ENCODE measurements at regions not wholly inside any gene's neighbourhood (a gene's known extent, or its start where the extent isn't known, plus 50 kb on each side); places are given as distances from the start of the nearest gene placed in this dataset.

- H3K4ac ChIP-seq (ENCODE audit: low read depth, low read length) = no peak overlapping the region
- no peak overlapping the region for H3K14ac ChIP-seq (replicated peaks; ENCODE audit: low read depth, low read length)
- H2BK5ac ChIP-seq (ENCODE audit: low read depth, low read length, poor library complexity, severe bottlenecking) = no peak overlapping the region
- no peak overlapping the region for H3K9ac ChIP-seq (ENCODE audit: low read depth, low read length)
- H4K8ac ChIP-seq (ENCODE audit: low read depth in 2 of 2, low read length in 2 of 2) = no peak overlapping the region
- no peaks in the 10 kb centered on the region for H3K4me1 ChIP-seq (ENCODE audit: control insufficient read depth, insufficient read depth, low read length)
- no peak overlapping the region for H3K23ac ChIP-seq (ENCODE audit: low read depth, low read length)
- H2AFZ ChIP-seq (replicated peaks; ENCODE audit: low read length, poor library complexity) = no peak overlapping the region
- no peak overlapping the region for H3K18ac ChIP-seq (ENCODE audit: low read depth, low read length)
- TF ChIP-seq FOS (IDR thresholded peaks at IDR 0.05; ENCODE audit: low read depth, low read length) (no peak), MXI1 (IDR thresholded peaks at IDR 0.05; ENCODE audit: borderline replicate concordance, low read depth, low read length) (no peak), CTCF (conservative IDR thresholded peaks at IDR 0.05; ENCODE audit: low read depth, low read length) (0 out of 2 replicates have a peak, but pooled peaks have one; percentile 4)
- intact Hi-C loops (cut with micrococcal nuclease) (loop anchor here (5.0 kb wide), 1 partner anchor 127 kb away; no protein-coding TSS in a partner anchor), in situ Hi-C loops (cut with MboI; ENCODE audit: low sequenced_read_pairs) (no loop called here), dilution Hi-C loops (cut with HindIII; ENCODE audit: low sequenced_read_pairs, unreplicated experiment) (no loop called here)
- no CpG with 5 or more reads among the region's 3 CpGs for whole genome bisulfite sequencing, 2 experiments (ENCODE audit: extremely low coverage in 2 of 2, insufficient read length in 1 of 2)
- no peak overlapping the region for H4K91ac ChIP-seq (ENCODE audit: insufficient read depth, low read depth, low read length)
- H3K9me3 ChIP-seq (ENCODE audit: control insufficient read depth, insufficient read depth, low read length) = peaks cover 3% of the 10 kb centered on the region; the same call in 1 of the 2 replicates
- no peak overlapping the region for H2AK5ac ChIP-seq (ENCODE audit: low read depth, low read length)
- no peak overlapping the region for H3K27ac ChIP-seq (ENCODE audit: insufficient read depth, low read length)
- no peak overlapping the region for H4K5ac ChIP-seq (ENCODE audit: low read depth, low read length)
- ChIA-PET POLR2A (ENCODE audit: unreplicated experiment) (no interaction called here), CTCF (interaction anchor here (1.1 kb wide), 1 partner anchor 12 kb away, joined by 3 read pairs; no protein-coding TSS in a partner anchor)
- H2BK20ac ChIP-seq (ENCODE audit: low read depth, low read length) = no peak overlapping the region
- H2BK15ac ChIP-seq (ENCODE audit: low read depth, low read length) = no peak overlapping the region
- ATAC-seq (ENCODE audit: low read depth) (no peak), DNase-seq (peak; percentile 37)
- no peaks in the 10 kb centered on the region for H3K27me3 ChIP-seq (ENCODE audit: control insufficient read depth, insufficient read depth, low read length)
- H4K20me1 ChIP-seq (ENCODE audit: insufficient read depth, low read length) = no peaks in the 10 kb centered on the region
- H2AK9ac ChIP-seq (replicated peaks; ENCODE audit: low read depth, low read length, poor library complexity) = no peak overlapping the region
- H3K9me1 ChIP-seq (ENCODE audit: insufficient read depth, low read length) = 0 out of 2 replicates have a peak, but pooled peaks cover 3% of the 10 kb centered on the region
- no TSS peak for BruUV-seq (replicated peaks)
- no peaks in the 10 kb centered on the region for H3K79me1 ChIP-seq (ENCODE audit: low read depth in 1 of 2, low read length in 2 of 2)
- H3K4me2 ChIP-seq (ENCODE audit: low read depth, low read length) = no peak overlapping the region
- no peak overlapping the region for H2BK120ac ChIP-seq (ENCODE audit: low read depth, low read length)
- no peaks in the 10 kb centered on the region for H3K36me3 ChIP-seq (ENCODE audit: control insufficient read depth, insufficient read depth, low read length)
- no peak overlapping the region for H3K4me3 ChIP-seq (ENCODE audit: insufficient read depth, low read depth, low read length)
- H3K56ac ChIP-seq (ENCODE audit: extremely low read depth, insufficient read depth, low read length) = no peak overlapping the region
These were observed 218.7 kb upstream of the JADE1 start for GRCh38 chr4:128590773-128591172.

Data from IMR-90 (cell line).